OCI-LY1 (cell line): ENCODE measurements at regions not wholly inside any gene's neighbourhood (a gene's known extent, or its start where the extent isn't known, plus 50 kb on each side); places are given as distances from the start of the nearest gene placed in this dataset.
"Not testable (repeated sequence)": the region's sequence is repeated elsewhere in the genome, so short reads cannot be mapped to it uniquely, and the experiment has no call there.

Experiments used
- H2AFZ ChIP-seq: fragments of 200-600 bp; sonication (generic), shearing (Covaris generic); 2 replicates; pipeline ENCODE4 v1.6.0; 2014; ENCODE audit warnings: antibody characterized with exemption, mild to moderate bottlenecking, low read length
- H3F3A ChIP-seq: fragments of 200-600 bp; sonication (generic), shearing (Covaris generic); 2 replicates; pipeline ENCODE4 v1.6.0; 2014; ENCODE audit warnings: mild to moderate bottlenecking, antibody characterized with exemption, low read length, moderate library complexity; ENCODE audit not compliant: insufficient read depth
- H3K27ac ChIP-seq: fragments of 200-600 bp; sonication (generic); 2 replicates; pipeline ENCODE4 v1.5.1; 2014; ENCODE audit warnings: low read length, mixed run types, mild to moderate bottlenecking, low read depth; ENCODE audit not compliant: poor library complexity, severe bottlenecking
- H3K27me3 ChIP-seq: fragments of 200-600 bp; sonication (generic); 2 replicates; pipeline ENCODE4 v1.6.0; 2014; ENCODE audit warnings: antibody characterized with exemption, mild to moderate bottlenecking, low read length, moderate library complexity; ENCODE audit not compliant: insufficient read depth
- H3K36me3 ChIP-seq: fragments of 200-600 bp; sonication (generic); 2 replicates; pipeline ENCODE4 v1.6.1; 2014; ENCODE audit warnings: mild to moderate bottlenecking, antibody characterized with exemption, low read length, moderate library complexity, mixed read lengths; ENCODE audit not compliant: insufficient read depth
- H3K4me1 ChIP-seq: fragments of 200-600 bp; sonication (generic); 2 replicates; pipeline ENCODE4 v1.5.1; 2014; ENCODE audit warnings: mild to moderate bottlenecking, low read length, moderate library complexity; ENCODE audit not compliant: insufficient read depth, severe bottlenecking
- H3K4me2 ChIP-seq: fragments of 200-600 bp; sonication (generic), shearing (Covaris generic); 2 replicates; pipeline ENCODE4 v1.6.1; 2014; ENCODE audit warnings: low read length
- H3K4me3 ChIP-seq: fragments of 200-600 bp; sonication (generic); 2 replicates; pipeline ENCODE4 v1.5.1; 2014; ENCODE audit warnings: low read length, low read depth, mild to moderate bottlenecking, mixed read lengths; ENCODE audit not compliant: poor library complexity, severe bottlenecking
- H3K79me2 ChIP-seq: fragments of 200-600 bp; shearing (Covaris generic); 2 replicates; pipeline ENCODE4 v1.6.1; 2016; ENCODE audit warnings: mixed run types, low read length, mixed read lengths; ENCODE audit not compliant: insufficient read depth
- H3K9ac ChIP-seq: fragments of 200-600 bp; sonication (generic), shearing (Covaris generic); 2 replicates; pipeline ENCODE4 v1.6.1; 2014; ENCODE audit warnings: mild to moderate bottlenecking, low read length, mixed read lengths
- H3K9me2 ChIP-seq: fragments of 200-600 bp; sonication (generic), shearing (Covaris generic); 2 replicates; pipeline ENCODE4 v1.6.1; 2014; ENCODE audit warnings: low read depth, mild to moderate bottlenecking, low read length, mixed read lengths
- H3K9me3 ChIP-seq: fragments of 200-600 bp; shearing (Covaris generic); 2 replicates; pipeline ENCODE4 v1.6.1; 2014; ENCODE audit warnings: low read length, mixed read lengths
- H4K20me1 ChIP-seq: fragments of 200-600 bp; sonication (generic), shearing (Covaris generic); 2 replicates; pipeline ENCODE4 v1.6.0; 2016; ENCODE audit warnings: mild to moderate bottlenecking, low read length; ENCODE audit not compliant: insufficient read depth
- EZH2 ChIP-seq: fragments of 200-600 bp; sonication (generic), shearing (Covaris generic); IDR thresholded peaks from 2 replicates; pipeline ENCODE4 v1.8.0; 2017; ENCODE audit warnings: borderline replicate concordance, mixed run types, mild to moderate bottlenecking, antibody characterized with exemption, low read length, moderate library complexity, mixed read lengths
- TF ChIP-seq, protein P1 (sequence below): fragments of 200-600 bp; sonication (generic), shearing (Covaris generic); IDR thresholded peaks from 2 replicates; pipeline ENCODE4 v1.5.1; 2017; ENCODE audit warnings: mild to moderate bottlenecking, antibody characterized with exemption, low read length, moderate library complexity, mixed read lengths

DNA sequence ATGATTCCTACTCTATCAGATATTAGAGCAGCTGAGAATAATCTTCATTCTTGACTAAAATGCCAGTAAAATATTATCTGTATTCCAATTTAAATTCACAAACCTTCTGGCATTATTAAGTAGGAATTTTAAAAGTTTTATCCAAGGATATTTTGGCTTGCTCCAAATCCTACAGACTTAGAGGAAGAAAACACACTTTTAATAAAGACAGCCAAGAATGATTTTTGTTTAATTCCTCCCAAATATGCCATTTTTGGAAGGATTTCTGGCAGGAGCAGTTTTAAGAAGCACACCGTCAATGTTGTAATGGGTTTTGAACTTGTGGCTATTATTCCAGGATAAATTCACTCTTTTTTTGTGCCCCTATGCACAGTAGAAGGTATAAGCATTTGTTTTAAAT lies 355.1 kb downstream of the SLITRK5 start:
- Histone ChIP-seq H3K27me3 (no peaks in the 10 kb centered on the region), H3K79me2 (no peaks in the 10 kb centered on the region), H3K9me3 (no peaks in the 10 kb centered on the region), H3F3A (no peaks in the 10 kb centered on the region), H3K36me3 (no peaks in the 10 kb centered on the region), H3K4me1 (no peaks in the 10 kb centered on the region), H3K27ac (no peak overlapping the region), H2AFZ (no peak overlapping the region), H3K9me2 (no peaks in the 10 kb centered on the region; the same call in none of the 2 replicates), H3K9ac (no peak overlapping the region), H3K4me3 (no peak overlapping the region), H3K4me2 (no peak overlapping the region), H4K20me1 (no peaks in the 10 kb centered on the region)
- TF ChIP-seq, protein P1, sequence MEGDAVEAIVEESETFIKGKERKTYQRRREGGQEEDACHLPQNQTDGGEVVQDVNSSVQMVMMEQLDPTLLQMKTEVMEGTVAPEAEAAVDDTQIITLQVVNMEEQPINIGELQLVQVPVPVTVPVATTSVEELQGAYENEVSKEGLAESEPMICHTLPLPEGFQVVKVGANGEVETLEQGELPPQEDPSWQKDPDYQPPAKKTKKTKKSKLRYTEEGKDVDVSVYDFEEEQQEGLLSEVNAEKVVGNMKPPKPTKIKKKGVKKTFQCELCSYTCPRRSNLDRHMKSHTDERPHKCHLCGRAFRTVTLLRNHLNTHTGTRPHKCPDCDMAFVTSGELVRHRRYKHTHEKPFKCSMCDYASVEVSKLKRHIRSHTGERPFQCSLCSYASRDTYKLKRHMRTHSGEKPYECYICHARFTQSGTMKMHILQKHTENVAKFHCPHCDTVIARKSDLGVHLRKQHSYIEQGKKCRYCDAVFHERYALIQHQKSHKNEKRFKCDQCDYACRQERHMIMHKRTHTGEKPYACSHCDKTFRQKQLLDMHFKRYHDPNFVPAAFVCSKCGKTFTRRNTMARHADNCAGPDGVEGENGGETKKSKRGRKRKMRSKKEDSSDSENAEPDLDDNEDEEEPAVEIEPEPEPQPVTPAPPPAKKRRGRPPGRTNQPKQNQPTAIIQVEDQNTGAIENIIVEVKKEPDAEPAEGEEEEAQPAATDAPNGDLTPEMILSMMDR: no peak
- TF ChIP-seq EZH2: no peak

DNA sequence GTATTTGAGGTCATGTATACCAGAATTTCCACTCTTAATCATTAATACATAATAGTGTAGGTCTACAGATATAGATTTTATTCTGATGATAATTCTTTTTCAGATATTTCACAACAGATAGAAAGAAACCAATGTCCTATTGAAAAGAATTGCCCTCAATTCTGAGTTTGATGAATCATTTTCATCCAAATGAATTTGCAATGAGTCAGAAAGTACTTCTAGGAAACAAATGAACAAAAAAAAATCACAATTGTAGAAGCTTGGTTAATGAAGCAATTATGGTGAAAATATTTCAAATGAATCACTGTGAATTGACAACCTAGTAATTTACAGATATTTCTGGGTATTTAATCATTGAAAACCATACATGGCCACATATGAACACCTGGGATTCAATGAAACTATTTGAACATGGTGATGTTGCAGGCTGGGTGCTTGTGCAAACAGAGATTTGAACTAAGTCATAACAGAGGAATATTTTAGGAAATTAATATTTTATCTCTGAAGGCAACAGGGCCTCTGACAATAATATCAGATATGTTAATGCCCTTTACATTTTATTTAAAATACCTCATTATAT lies 360.9 kb downstream of the SLITRK5 start:
- Histone ChIP-seq H3K79me2 (no peaks in the 10 kb centered on the region), H3K4me2 (no peak overlapping the region), H3F3A (no peaks in the 10 kb centered on the region), H3K9ac (no peak overlapping the region), H3K4me1 (no peaks in the 10 kb centered on the region), H3K36me3 (no peaks in the 10 kb centered on the region), H3K27me3 (no peaks in the 10 kb centered on the region), H3K9me3 (no peaks in the 10 kb centered on the region), H4K20me1 (no peaks in the 10 kb centered on the region), H3K9me2 (peaks cover 3% of the 10 kb centered on the region; the same call in 1 of the 2 replicates), H2AFZ (no peak overlapping the region), H3K27ac (no peak overlapping the region), H3K4me3 (no peak overlapping the region)
- no peak for TF ChIP-seq EZH2
- TF ChIP-seq, protein P1: no peak

- not testable (repeated sequence) for H3K9me3 ChIP-seq, H3K36me3 ChIP-seq, H2AFZ ChIP-seq, H3K27me3 ChIP-seq, H3F3A ChIP-seq, H4K20me1 ChIP-seq, H3K4me2 ChIP-seq, H3K79me2 ChIP-seq, H3K9me2 ChIP-seq, H3K27ac ChIP-seq, H3K9ac ChIP-seq, H3K4me3 ChIP-seq, H3K4me1 ChIP-seq
Observed at GRCh38 chr13:88036205-88036604, 365.0 kb downstream of the SLITRK5 start.

- no peaks in the 10 kb centered on the region for H3K9me2 ChIP-seq
- no peaks in the 10 kb centered on the region for H3K4me1 ChIP-seq
Observed at GRCh38 chr13:88042489-88042888, 371.3 kb downstream of the SLITRK5 start.

More at GRCh38 chr13:88042489-88042888, 371.3 kb downstream of the SLITRK5 start:
- Histone ChIP-seq H3K27me3 (no peaks in the 10 kb centered on the region), H2AFZ (no peak overlapping the region), H3K4me3 (no peak overlapping the region), H3K36me3 (no peaks in the 10 kb centered on the region), H3K79me2 (no peaks in the 10 kb centered on the region), H3K9me3 (no peaks in the 10 kb centered on the region), H3K27ac (no peak overlapping the region), H3F3A (no peaks in the 10 kb centered on the region), H4K20me1 (no peaks in the 10 kb centered on the region), H3K4me2 (no peak overlapping the region), H3K9ac (no peak overlapping the region)
- no peak for TF ChIP-seq EZH2
- TF ChIP-seq, protein P1: no peak
